ENCODE measurements at regions not wholly inside any gene's neighbourhood (a gene's known extent, or its start where the extent isn't known, plus 50 kb on each side); places are given as distances from the start of the nearest gene placed in this dataset.

- no peaks in the 10 kb centered on the region for H3K79me2 ChIP-seq (ENCODE audit: control insufficient read depth, insufficient read depth, low read length)
- ChIA-PET CTCF (no interaction called here), POLR2A (no interaction called here)
- Mint-ChIP-seq H3K4me3 (no peak overlapping the region), H3K9me3 (ENCODE audit: insufficient read depth) (no peaks in the 10 kb centered on the region), H3K27ac (no peak overlapping the region), H3K4me1 (no peaks in the 10 kb centered on the region), H3K27me3 (no peaks in the 10 kb centered on the region)
- TF ChIP-seq EZH2 (IDR thresholded peaks at IDR 0.05; ENCODE audit: borderline replicate concordance, insufficient read depth, low read depth, low read length, poor library complexity, severe bottlenecking) (no peak), CTCF (IDR thresholded peaks at IDR 0.05) (no peak)
- no peak overlapping the region for H3K27ac ChIP-seq (ENCODE audit: low read length in 2 of 2)
- H3K27me3 ChIP-seq (replicated peaks in 1 of 4; ENCODE audit: control extremely low read depth in 1 of 4, control insufficient read depth in 3 of 4, insufficient read depth in 4 of 4, low read length in 3 of 4): no peaks in the 10 kb centered on the region
- H3K36me3 ChIP-seq (replicated peaks in 1 of 2; ENCODE audit: control extremely low read depth in 1 of 2, control insufficient read depth in 1 of 2, extremely low read depth in 1 of 2, insufficient read depth in 2 of 2, low read length in 1 of 2): no peaks in the 10 kb centered on the region
- WGBS (ENCODE audit: insufficient coverage): no CpG with 5 or more reads among the region's 1 CpG
- no peaks in the 10 kb centered on the region for H3K9me3 ChIP-seq (ENCODE audit: control extremely low read depth in 1 of 3, control insufficient read depth in 2 of 3, insufficient read depth in 1 of 3, low read length in 2 of 3)
- H3K4me1 ChIP-seq (ENCODE audit: control insufficient read depth in 2 of 2, insufficient read depth in 2 of 2, low read length in 2 of 2): no peaks in the 10 kb centered on the region
- intact Hi-C loops (cut with micrococcal nuclease): no loop called here
- H3K9ac ChIP-seq (ENCODE audit: low read length): no peak overlapping the region
- no peak overlapping the region for H3K4me2 ChIP-seq (replicated peaks; ENCODE audit: low read depth, low read length, poor library complexity, severe bottlenecking)
- no peak overlapping the region for H2AFZ ChIP-seq (ENCODE audit: insufficient read depth, low read depth, low read length, poor library complexity, severe bottlenecking)
- DNase-seq (no peak), ATAC-seq (ENCODE audit: low read depth) (no peak)
- H3K4me3 ChIP-seq (ENCODE audit: control extremely low read depth in 1 of 5, extremely low read depth in 1 of 5, insufficient read depth in 1 of 5, low read depth in 2 of 5, low read length in 4 of 5): no peak overlapping the region
- no peaks in the 10 kb centered on the region for H4K20me1 ChIP-seq (ENCODE audit: control insufficient read depth, insufficient read depth, low read length, poor library complexity, severe bottlenecking)
Measured at GRCh38 chr5:87574106-87574505, 161.4 kb upstream of the CCNH start.

- H3K27me3 ChIP-seq (replicated peaks in 1 of 4; ENCODE audit: control extremely low read depth in 1 of 4, control insufficient read depth in 3 of 4, insufficient read depth in 4 of 4, low read length in 3 of 4): no peaks in the 10 kb centered on the region
- Mint-ChIP-seq H3K9me3 (ENCODE audit: insufficient read depth) (no peaks in the 10 kb centered on the region), H3K4me1 (no peaks in the 10 kb centered on the region), H3K27me3 (no peaks in the 10 kb centered on the region), H3K4me3 (no peak overlapping the region), H3K27ac (no peak overlapping the region)
- no peak overlapping the region for H3K4me2 ChIP-seq (replicated peaks; ENCODE audit: low read depth, low read length, poor library complexity, severe bottlenecking)
- intact Hi-C loops (cut with micrococcal nuclease): no loop called here
- ATAC-seq (ENCODE audit: low read depth) (no peak), DNase-seq (no peak)
- no peak overlapping the region for H3K4me3 ChIP-seq (ENCODE audit: control extremely low read depth in 1 of 5, extremely low read depth in 1 of 5, insufficient read depth in 1 of 5, low read depth in 2 of 5, low read length in 4 of 5)
- H3K27ac ChIP-seq (ENCODE audit: low read length in 2 of 2): no peak overlapping the region
- POLR2A ChIA-PET: no interaction called here
- no peaks in the 10 kb centered on the region for H3K4me1 ChIP-seq (ENCODE audit: control insufficient read depth in 2 of 2, insufficient read depth in 2 of 2, low read length in 2 of 2)
- H3K36me3 ChIP-seq (replicated peaks in 1 of 2; ENCODE audit: control extremely low read depth in 1 of 2, control insufficient read depth in 1 of 2, extremely low read depth in 1 of 2, insufficient read depth in 2 of 2, low read length in 1 of 2): no peaks in the 10 kb centered on the region
- no peak overlapping the region for H3K9ac ChIP-seq (ENCODE audit: low read length)
- CTCF ChIA-PET: no interaction called here
- H3K9me3 ChIP-seq (ENCODE audit: control extremely low read depth in 1 of 3, control insufficient read depth in 2 of 3, insufficient read depth in 1 of 3, low read length in 2 of 3): no peaks in the 10 kb centered on the region
- TF ChIP-seq EZH2 (IDR thresholded peaks at IDR 0.05; ENCODE audit: borderline replicate concordance, insufficient read depth, low read depth, low read length, poor library complexity, severe bottlenecking) (no peak), CTCF (IDR thresholded peaks at IDR 0.05) (no peak)
- no peaks in the 10 kb centered on the region for H4K20me1 ChIP-seq (ENCODE audit: control insufficient read depth, insufficient read depth, low read length, poor library complexity, severe bottlenecking)
- H3K79me2 ChIP-seq (ENCODE audit: control insufficient read depth, insufficient read depth, low read length): no peaks in the 10 kb centered on the region
- 100% methylated on average over 2 of the region's 8 CpGs for WGBS (ENCODE audit: insufficient coverage)
- H2AFZ ChIP-seq (ENCODE audit: insufficient read depth, low read depth, low read length, poor library complexity, severe bottlenecking): no peak overlapping the region
Measured at GRCh38 chr5:87572611-87573010, 159.9 kb upstream of the CCNH start.

Data from B cell (primary cell).